ENCODE measurements at regions not wholly inside any gene's neighbourhood (a gene's known extent, or its start where the extent isn't known, plus 50 kb on each side); places are given as distances from the start of the nearest gene placed in this dataset.
"Not testable (repeated sequence)": the region's sequence is repeated elsewhere in the genome, so short reads cannot be mapped to it uniquely, and the experiment has no call there.

DNA sequence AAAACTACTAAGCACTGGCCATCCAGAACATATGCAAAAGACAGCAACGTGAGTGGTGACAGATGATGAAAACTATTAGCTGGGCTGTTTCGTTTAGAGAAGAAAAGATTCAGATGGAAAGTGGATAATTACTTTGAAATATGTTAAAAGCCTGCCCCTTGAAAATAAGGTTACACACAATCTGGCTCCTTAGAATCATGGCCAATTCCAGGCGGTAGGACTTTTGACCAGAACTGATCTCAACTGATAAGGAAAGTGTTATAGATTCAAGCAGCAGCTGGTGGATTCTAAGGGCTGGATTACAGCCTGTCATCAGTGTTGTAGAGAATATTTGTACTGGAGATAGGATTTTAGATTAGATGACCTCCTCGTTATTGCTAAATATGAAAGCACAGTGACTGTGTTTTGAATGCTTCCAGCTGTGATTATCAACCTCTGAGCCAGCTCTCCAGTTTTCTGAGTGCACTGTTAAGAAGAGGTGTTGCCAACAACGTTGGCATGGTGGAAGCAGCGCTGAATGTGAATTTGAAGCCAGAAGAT is 75.1 kb downstream of the KBTBD2 start:
- CTCF ChIA-PET, POLR2A ChIA-PET: not testable (repeated sequence)

- CTCF ChIA-PET = not testable (repeated sequence)
Observed at GRCh38 chr7:32814779-32815178, 76.8 kb downstream of the KBTBD2 start.

DNA sequence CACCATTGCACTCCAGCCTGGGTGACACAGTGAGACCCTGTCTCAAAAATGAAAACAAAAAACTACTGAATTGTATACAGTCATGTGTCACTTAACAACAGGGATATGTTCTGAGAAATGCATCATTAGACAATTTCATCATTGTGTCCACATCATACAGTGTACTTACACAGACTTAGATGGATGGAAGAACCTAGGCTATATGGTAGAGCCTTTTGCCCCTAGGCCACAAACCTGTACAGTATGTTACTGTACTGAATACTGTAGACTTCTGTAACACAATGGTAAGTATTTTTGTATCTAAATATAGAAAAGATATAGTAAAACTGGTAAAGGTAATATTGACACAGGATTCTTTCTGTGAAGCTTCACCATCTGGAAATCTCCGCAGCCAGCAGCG is 81.7 kb downstream of the KBTBD2 start:
- ChIA-PET POLR2A (no interaction called here), CTCF (no interaction called here)

More at GRCh38 chr7:32814779-32815178, 76.8 kb downstream of the KBTBD2 start:
- POLR2A ChIA-PET = not testable (repeated sequence)

DNA sequence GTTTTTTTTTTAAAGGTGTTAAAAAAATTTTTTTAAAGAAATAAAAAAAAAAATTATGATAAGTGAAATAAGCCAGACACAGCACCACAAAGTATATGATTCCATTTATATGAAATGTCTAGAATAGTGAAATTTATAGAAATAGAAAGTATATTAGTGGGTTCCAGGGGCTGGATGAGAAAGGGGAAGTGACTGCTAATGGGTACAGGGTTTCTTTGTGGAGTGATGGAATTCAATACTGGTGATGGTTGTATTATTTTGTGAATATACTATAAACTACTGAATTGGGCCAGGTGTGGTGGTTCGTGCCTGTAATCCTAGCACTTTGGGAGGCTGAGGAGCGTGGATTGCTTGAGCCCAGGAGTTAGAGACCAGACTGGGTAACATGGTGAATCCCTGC is 82.2 kb downstream of the KBTBD2 start:
- ChIA-PET POLR2A (interaction anchor here (0.7 kb wide), 1 partner anchor 83 kb away, joined by 5 read pairs; no protein-coding TSS in a partner anchor), CTCF (no interaction called here)

GRCh38 chr7:32803406-32804141 is 88.0 kb downstream of the KBTBD2 start:
- POLR2A ChIA-PET = no interaction called here

GRCh38 chr7:32802305-32802910 is 89.2 kb downstream of the KBTBD2 start:
- CTCF ChIA-PET = no interaction called here
- POLR2A ChIA-PET = no interaction called here

More at GRCh38 chr7:32803406-32804141, 88.0 kb downstream of the KBTBD2 start:
- CTCF ChIA-PET = no interaction called here

- CTCF ChIA-PET, POLR2A ChIA-PET: not testable (repeated sequence)
Observed at GRCh38 chr7:32793053-32793452, 98.5 kb downstream of the KBTBD2 start.

- CTCF ChIA-PET, POLR2A ChIA-PET: not testable (repeated sequence)
Observed at GRCh38 chr7:32790766-32791430, 100.7 kb downstream of the KBTBD2 start.

DNA sequence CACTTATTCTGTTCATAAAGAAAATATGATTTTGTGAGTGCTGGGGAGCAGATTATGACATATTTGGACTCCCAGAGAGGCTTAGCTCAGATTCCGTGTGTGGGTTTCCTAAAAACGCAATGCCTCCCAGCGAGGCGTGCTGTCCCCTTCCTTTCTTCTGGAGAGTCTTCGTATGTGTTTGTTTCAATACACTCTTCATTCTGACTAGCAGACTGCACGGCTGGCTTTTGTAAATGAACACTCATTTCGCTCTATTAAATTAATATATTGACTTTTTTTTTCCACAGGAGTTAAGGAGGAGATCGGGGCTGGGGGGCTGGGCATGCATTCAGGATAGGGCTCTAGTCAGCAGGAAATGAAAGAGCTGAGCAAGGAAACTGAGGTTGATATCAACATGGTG is 102.3 kb downstream of the KBTBD2 start:
- CTCF ChIA-PET, POLR2A ChIA-PET: not testable (repeated sequence)

GRCh38 chr7:32788174-32788573 is 103.4 kb downstream of the KBTBD2 start:
- POLR2A ChIA-PET = not testable (repeated sequence)
- CTCF ChIA-PET = interaction anchor here (0.7 kb wide), 1 partner anchor 286 kb away, joined by 4 read pairs; no protein-coding TSS in a partner anchor

DNA sequence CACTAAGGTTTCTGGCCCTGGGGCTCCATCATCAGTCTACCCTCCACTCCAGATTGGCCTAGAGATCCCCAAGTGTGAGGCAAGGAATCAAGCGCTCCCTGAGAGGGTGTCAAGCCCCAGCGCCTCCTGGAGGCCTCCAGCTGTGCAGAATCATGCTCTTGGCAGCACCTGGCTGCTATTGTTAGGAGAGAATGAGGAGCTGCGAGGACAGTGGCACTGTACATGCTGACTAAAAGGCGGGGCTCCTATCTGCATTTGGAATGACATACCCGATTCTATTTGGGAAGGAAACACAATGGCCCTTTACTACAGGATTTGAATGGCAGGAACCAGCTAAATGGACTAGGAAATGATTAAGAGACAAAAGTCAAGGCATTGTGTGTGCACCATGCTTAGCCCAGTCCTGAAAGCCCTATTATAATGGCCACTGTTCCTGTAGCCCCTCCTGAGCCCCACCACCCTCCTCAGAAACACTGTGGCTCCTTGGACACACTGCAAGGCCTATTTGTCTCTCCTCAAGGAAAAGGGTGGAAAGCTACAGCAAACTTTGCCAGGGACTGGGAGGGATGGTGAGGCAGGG is 106.1 kb downstream of the KBTBD2 start:
- CTCF ChIA-PET, POLR2A ChIA-PET: not testable (repeated sequence)

- CTCF ChIA-PET, POLR2A ChIA-PET: not testable (repeated sequence)
Observed at GRCh38 chr7:32779895-32780294, 111.7 kb downstream of the KBTBD2 start.

- ChIA-PET POLR2A (no interaction called here), CTCF (no interaction called here)
Observed at GRCh38 chr7:32779167-32779566, 112.4 kb downstream of the KBTBD2 start.

- CTCF ChIA-PET, POLR2A ChIA-PET: not testable (repeated sequence)
Observed at GRCh38 chr7:32777041-32777666, 114.4 kb downstream of the KBTBD2 start.

GRCh38 chr7:32776318-32776717 is 115.2 kb downstream of the KBTBD2 start:
- CTCF ChIA-PET, POLR2A ChIA-PET: not testable (repeated sequence)

GRCh38 chr7:32775809-32776208 is 115.8 kb downstream of the KBTBD2 start:
- CTCF ChIA-PET, POLR2A ChIA-PET: not testable (repeated sequence)

GRCh38 chr7:32774541-32774951 is 117.0 kb downstream of the KBTBD2 start:
- ChIA-PET POLR2A (no interaction called here), CTCF (no interaction called here)

DNA sequence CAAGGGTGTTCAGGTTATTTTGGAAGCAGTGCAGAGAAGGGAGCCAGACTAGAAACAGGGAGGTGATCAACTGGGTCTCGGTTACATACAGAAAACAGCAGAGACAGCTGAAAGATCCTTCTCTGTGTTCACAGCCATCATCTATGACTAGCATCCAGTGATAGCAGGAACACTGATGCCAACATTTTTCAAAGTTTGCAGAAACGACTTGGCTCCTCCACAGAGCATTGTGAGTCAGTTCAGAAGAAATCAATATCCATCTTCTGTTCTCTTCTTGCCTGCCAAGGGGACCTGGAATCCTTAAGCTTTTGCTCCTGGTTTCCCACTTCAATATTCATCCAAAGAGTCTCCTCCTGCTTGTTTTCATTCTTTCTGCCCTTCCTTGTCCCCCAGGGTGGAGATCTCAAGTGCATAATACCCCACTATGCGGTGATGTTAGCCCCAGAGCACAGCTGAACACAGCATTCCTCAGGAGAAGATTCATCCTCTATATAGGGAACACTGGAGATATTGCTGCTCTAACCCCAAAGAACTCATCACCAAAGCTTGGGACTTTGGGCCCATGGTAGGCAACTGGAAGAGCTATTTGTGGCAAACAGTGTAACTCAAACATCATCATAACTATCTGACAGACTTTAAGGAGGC is 122.6 kb downstream of the KBTBD2 start:
- POLR2A ChIA-PET, CTCF ChIA-PET: not testable (repeated sequence)

DNA sequence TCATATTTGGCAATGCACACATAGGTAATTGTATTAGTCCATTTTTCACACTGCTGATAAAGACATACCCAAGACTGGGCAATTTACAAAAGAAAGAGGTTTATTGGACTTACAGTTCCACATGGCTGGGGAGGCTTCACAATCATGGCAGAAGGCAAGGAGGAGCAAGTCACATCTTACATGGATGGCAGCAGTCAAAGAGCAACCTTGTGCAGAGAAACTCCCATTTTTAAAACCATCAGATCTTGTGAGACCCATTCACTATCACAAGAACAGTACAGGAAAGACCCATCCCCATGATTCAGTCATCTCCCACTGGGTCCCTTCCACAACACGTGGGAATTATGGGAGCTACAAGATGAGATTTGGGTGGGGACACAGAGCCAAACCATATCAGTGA is 123.2 kb downstream of the KBTBD2 start:
- POLR2A ChIA-PET, CTCF ChIA-PET: not testable (repeated sequence)
